Panc1 (cell line): ENCODE measurements at regions not wholly inside any gene's neighbourhood (a gene's known extent, or its start where the extent isn't known, plus 50 kb on each side); places are given as distances from the start of the nearest gene placed in this dataset.

Experiments used
- POLR2AphosphoS5 ChIP-seq: IDR thresholded peaks from 2 replicates; pipeline ENCODE4 v1.6.1; 2012; ENCODE audit warnings: mild to moderate bottlenecking, low read depth, low read length, moderate library complexity
- SIN3A ChIP-seq: IDR thresholded peaks from 2 replicates; pipeline ENCODE4 v1.6.1; 2012; ENCODE audit warnings: low read depth, mild to moderate bottlenecking, low read length, moderate library complexity, borderline replicate concordance; ENCODE audit not compliant: insufficient read depth
- TCF7L2 ChIP-seq: IDR thresholded peaks from 2 replicates; pipeline ENCODE4 v1.6.1; 2011; ENCODE audit warnings: mild to moderate bottlenecking, low read depth, low read length, inconsistent platforms
- TF ChIP-seq, protein P1 (sequence below): fragments of 450-650 bp; IDR thresholded peaks from 2 replicates; pipeline ENCODE4 v1.5.1; 2017; ENCODE audit warnings: mild to moderate bottlenecking

DNA sequence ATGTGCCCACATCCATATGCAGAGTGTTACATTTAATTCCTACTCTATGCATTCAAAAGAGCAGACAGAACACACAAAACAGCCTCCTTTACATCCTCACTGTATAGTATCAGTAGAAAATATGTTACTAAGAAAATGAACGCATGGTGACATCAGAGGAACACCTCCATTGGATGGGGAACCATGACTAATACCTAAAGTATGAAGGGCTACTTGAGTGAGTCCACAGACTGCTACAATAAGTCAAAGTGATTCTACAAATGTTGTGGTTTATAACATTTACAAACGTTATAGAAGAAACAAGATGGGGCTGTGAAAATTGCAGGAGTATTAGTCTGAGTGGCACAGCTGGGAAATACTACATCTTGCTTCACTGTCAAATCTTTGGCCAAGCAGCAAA lies 1830.9 kb upstream of the PIK3C3 start:
- TF ChIP-seq, protein P1, sequence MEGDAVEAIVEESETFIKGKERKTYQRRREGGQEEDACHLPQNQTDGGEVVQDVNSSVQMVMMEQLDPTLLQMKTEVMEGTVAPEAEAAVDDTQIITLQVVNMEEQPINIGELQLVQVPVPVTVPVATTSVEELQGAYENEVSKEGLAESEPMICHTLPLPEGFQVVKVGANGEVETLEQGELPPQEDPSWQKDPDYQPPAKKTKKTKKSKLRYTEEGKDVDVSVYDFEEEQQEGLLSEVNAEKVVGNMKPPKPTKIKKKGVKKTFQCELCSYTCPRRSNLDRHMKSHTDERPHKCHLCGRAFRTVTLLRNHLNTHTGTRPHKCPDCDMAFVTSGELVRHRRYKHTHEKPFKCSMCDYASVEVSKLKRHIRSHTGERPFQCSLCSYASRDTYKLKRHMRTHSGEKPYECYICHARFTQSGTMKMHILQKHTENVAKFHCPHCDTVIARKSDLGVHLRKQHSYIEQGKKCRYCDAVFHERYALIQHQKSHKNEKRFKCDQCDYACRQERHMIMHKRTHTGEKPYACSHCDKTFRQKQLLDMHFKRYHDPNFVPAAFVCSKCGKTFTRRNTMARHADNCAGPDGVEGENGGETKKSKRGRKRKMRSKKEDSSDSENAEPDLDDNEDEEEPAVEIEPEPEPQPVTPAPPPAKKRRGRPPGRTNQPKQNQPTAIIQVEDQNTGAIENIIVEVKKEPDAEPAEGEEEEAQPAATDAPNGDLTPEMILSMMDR: no peak
- TF ChIP-seq POLR2AphosphoS5: no peak
- no peak for TF ChIP-seq SIN3A
- TF ChIP-seq TCF7L2: no peak
